ENCODE measurements at regions not wholly inside any gene's neighbourhood (a gene's known extent, or its start where the extent isn't known, plus 50 kb on each side); places are given as distances from the start of the nearest gene placed in this dataset.

DNA sequence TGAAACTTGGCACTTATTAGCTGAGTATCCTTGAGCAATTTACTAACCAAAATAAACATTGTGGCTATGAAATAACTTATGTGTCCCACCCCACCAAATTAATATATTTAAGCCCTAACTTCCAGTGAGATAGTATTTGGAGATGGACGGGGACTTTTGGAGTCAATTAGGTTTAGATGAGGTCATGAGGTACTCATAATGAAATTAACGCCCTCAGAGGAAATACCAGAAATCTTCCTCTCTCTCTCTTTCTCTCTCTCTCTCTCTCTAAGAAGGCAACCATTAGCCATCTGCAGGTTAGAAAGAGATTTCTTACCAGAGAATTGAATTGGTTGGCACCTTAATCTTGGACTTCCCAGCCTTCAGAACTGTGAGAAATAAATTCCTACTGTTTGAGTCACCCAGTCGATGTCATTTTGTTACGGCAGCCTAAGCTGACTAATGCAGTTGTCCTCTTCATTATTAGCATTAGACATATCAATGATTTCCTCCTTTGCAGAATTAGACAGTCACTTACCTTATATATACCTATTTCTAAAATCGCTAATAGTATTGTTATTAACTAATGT lies 1284.0 kb downstream of the FAM181B start:
- ATAC-seq (no peak), DNase-seq (no peak)
- Histone ChIP-seq H3K79me2 (ENCODE audit: low read length) (no peaks in the 10 kb centered on the region), H3K4me3 (ENCODE audit: low read length) (no peak overlapping the region), H3K9me2 (replicated peaks; ENCODE audit: low read length) (no peaks in the 10 kb centered on the region), H3K4me1 (ENCODE audit: insufficient read depth, low read length) (no peaks in the 10 kb centered on the region), H4K20me1 (ENCODE audit: low read length) (no peaks in the 10 kb centered on the region), H3K36me3 (ENCODE audit: low read depth, low read length) (no peaks in the 10 kb centered on the region), H3K9me3 (ENCODE audit: low read length) (peaks cover 15% of the 10 kb centered on the region; the same call in 1 of the 2 replicates), H3K27me3 (ENCODE audit: low read length) (no peaks in the 10 kb centered on the region), H3K9ac (ENCODE audit: low read length) (no peak overlapping the region), H3F3A (ENCODE audit: low read length, unreplicated experiment) (no peaks in the 10 kb centered on the region), H3K27ac (ENCODE audit: low read length) (no peak overlapping the region), H3K4me2 (ENCODE audit: low read length) (no peak overlapping the region), H2AFZ (ENCODE audit: low read length) (no peak overlapping the region)
- ChIA-PET CTCF (no interaction called here), POLR2A (ENCODE audit: unreplicated experiment) (no interaction called here)
- intact Hi-C loops (cut with micrococcal nuclease), result no loop called here
- BruUV-seq (replicated peaks), result no TSS peak
- TF ChIP-seq EZH2phosphoT487 (IDR thresholded peaks at IDR 0.05; ENCODE audit: borderline replicate concordance, low read length) (no peak), EZH2 (IDR thresholded peaks at IDR 0.05; ENCODE audit: low read length, unreplicated experiment) (no peak)
- TF ChIP-seq, protein P1, sequence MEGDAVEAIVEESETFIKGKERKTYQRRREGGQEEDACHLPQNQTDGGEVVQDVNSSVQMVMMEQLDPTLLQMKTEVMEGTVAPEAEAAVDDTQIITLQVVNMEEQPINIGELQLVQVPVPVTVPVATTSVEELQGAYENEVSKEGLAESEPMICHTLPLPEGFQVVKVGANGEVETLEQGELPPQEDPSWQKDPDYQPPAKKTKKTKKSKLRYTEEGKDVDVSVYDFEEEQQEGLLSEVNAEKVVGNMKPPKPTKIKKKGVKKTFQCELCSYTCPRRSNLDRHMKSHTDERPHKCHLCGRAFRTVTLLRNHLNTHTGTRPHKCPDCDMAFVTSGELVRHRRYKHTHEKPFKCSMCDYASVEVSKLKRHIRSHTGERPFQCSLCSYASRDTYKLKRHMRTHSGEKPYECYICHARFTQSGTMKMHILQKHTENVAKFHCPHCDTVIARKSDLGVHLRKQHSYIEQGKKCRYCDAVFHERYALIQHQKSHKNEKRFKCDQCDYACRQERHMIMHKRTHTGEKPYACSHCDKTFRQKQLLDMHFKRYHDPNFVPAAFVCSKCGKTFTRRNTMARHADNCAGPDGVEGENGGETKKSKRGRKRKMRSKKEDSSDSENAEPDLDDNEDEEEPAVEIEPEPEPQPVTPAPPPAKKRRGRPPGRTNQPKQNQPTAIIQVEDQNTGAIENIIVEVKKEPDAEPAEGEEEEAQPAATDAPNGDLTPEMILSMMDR (conservative IDR thresholded peaks at IDR 0.05; ENCODE audit: low read depth, low read length), result no peak

DNA sequence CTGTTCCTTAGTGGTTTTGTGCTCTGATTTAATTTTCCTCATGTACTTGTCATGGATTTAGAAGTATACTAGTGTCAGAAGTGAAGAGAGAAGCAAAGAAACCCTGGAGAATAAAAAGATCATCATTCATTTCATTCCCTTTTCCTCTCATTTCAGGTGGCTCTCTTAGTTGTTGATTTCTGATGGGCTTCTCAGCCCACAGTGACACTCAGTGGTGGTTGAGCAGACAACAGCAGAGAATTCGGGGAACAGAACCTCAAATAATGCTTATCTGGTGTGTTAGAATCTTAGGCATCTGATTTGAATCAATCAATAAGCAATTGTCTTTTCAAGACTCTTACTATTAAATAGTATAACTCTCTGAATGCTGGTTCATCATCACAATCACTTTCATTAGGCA lies 1289.4 kb downstream of the FAM181B start:
- BruUV-seq (replicated peaks), result no TSS peak
- ChIA-PET CTCF (no interaction called here), POLR2A (ENCODE audit: unreplicated experiment) (no interaction called here)
- Histone ChIP-seq H3K9me3 (ENCODE audit: low read length) (peaks cover 26% of the 10 kb centered on the region), H3K27ac (ENCODE audit: low read length) (no peak overlapping the region), H2AFZ (ENCODE audit: low read length) (no peak overlapping the region), H3K79me2 (ENCODE audit: low read length) (no peaks in the 10 kb centered on the region), H3K4me1 (ENCODE audit: insufficient read depth, low read length) (no peaks in the 10 kb centered on the region), H4K20me1 (ENCODE audit: low read length) (no peaks in the 10 kb centered on the region), H3F3A (ENCODE audit: low read length, unreplicated experiment) (no peaks in the 10 kb centered on the region), H3K9me2 (replicated peaks; ENCODE audit: low read length) (no peaks in the 10 kb centered on the region), H3K9ac (ENCODE audit: low read length) (no peak overlapping the region), H3K36me3 (ENCODE audit: low read depth, low read length) (no peaks in the 10 kb centered on the region), H3K27me3 (ENCODE audit: low read length) (no peaks in the 10 kb centered on the region), H3K4me3 (ENCODE audit: low read length) (no peak overlapping the region), H3K4me2 (ENCODE audit: low read length) (no peak overlapping the region)
- DNase-seq (no peak), ATAC-seq (no peak)
- intact Hi-C loops (cut with micrococcal nuclease), result no loop called here
- TF ChIP-seq EZH2phosphoT487 (IDR thresholded peaks at IDR 0.05; ENCODE audit: borderline replicate concordance, low read length), result no peak

DNA sequence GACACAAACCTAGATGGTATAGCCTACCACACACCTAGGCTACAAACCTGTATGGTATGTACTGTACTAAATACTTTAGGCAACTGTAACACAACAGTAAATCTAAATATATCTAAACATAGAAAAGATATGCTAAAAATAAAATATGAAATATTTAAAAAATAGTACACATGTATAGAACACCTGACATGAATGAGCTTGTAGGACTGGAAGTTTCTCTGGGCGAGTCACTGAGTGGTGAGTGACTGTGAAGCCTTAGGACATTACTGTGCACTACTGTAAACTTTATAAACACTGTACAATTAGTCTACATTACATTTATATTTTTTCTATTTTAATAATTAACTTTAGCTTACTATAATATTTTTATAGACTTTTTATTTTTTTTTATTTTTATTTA lies 1301.3 kb downstream of the FAM181B start:
- Histone ChIP-seq H3K27me3 (ENCODE audit: low read length) (no peaks in the 10 kb centered on the region), H4K20me1 (ENCODE audit: low read length) (no peaks in the 10 kb centered on the region), H3K4me1 (ENCODE audit: insufficient read depth, low read length) (no peaks in the 10 kb centered on the region), H3K36me3 (ENCODE audit: low read depth, low read length) (no peaks in the 10 kb centered on the region), H3F3A (ENCODE audit: low read length, unreplicated experiment) (no peaks in the 10 kb centered on the region), H3K9me3 (ENCODE audit: low read length) (peaks cover 26% of the 10 kb centered on the region; the same call in 1 of the 2 replicates), H3K4me2 (ENCODE audit: low read length) (no peak overlapping the region), H2AFZ (ENCODE audit: low read length) (no peak overlapping the region), H3K9me2 (replicated peaks; ENCODE audit: low read length) (no peaks in the 10 kb centered on the region), H3K27ac (ENCODE audit: low read length) (no peak overlapping the region), H3K9ac (ENCODE audit: low read length) (no peak overlapping the region), H3K4me3 (ENCODE audit: low read length) (no peak overlapping the region), H3K79me2 (ENCODE audit: low read length) (no peaks in the 10 kb centered on the region)
- DNase-seq, result no peak
- POLR2A ChIA-PET (ENCODE audit: unreplicated experiment), result no interaction called here
- BruUV-seq (replicated peaks), result no TSS peak
- intact Hi-C loops (cut with micrococcal nuclease), result no loop called here
- CTCF ChIA-PET, result no interaction called here
- TF ChIP-seq, protein P1 (conservative IDR thresholded peaks at IDR 0.05; ENCODE audit: low read depth, low read length), result no peak
- TF ChIP-seq EZH2 (IDR thresholded peaks at IDR 0.05; ENCODE audit: low read length, unreplicated experiment), result no peak
- no peak for TF ChIP-seq EZH2phosphoT487 (IDR thresholded peaks at IDR 0.05; ENCODE audit: borderline replicate concordance, low read length)
- ATAC-seq, result no peak

All from PC-3 (cell line).